OCI-LY1 (cell line): ENCODE measurements at regions not wholly inside any gene's neighbourhood (a gene's known extent, or its start where the extent isn't known, plus 50 kb on each side); places are given as distances from the start of the nearest gene placed in this dataset.

Experiments used
- H2AFZ ChIP-seq: fragments of 200-600 bp; sonication (generic), shearing (Covaris generic); 2 replicates; pipeline ENCODE4 v1.6.0; 2014; ENCODE audit warnings: antibody characterized with exemption, mild to moderate bottlenecking, low read length
- H3F3A ChIP-seq: fragments of 200-600 bp; sonication (generic), shearing (Covaris generic); 2 replicates; pipeline ENCODE4 v1.6.0; 2014; ENCODE audit warnings: mild to moderate bottlenecking, antibody characterized with exemption, low read length, moderate library complexity; ENCODE audit not compliant: insufficient read depth
- H3K27ac ChIP-seq: fragments of 200-600 bp; sonication (generic); 2 replicates; pipeline ENCODE4 v1.5.1; 2014; ENCODE audit warnings: low read length, mixed run types, mild to moderate bottlenecking, low read depth; ENCODE audit not compliant: poor library complexity, severe bottlenecking
- H3K27me3 ChIP-seq: fragments of 200-600 bp; sonication (generic); 2 replicates; pipeline ENCODE4 v1.6.0; 2014; ENCODE audit warnings: antibody characterized with exemption, mild to moderate bottlenecking, low read length, moderate library complexity; ENCODE audit not compliant: insufficient read depth
- H3K36me3 ChIP-seq: fragments of 200-600 bp; sonication (generic); 2 replicates; pipeline ENCODE4 v1.6.1; 2014; ENCODE audit warnings: mild to moderate bottlenecking, antibody characterized with exemption, low read length, moderate library complexity, mixed read lengths; ENCODE audit not compliant: insufficient read depth
- H3K4me1 ChIP-seq: fragments of 200-600 bp; sonication (generic); 2 replicates; pipeline ENCODE4 v1.5.1; 2014; ENCODE audit warnings: mild to moderate bottlenecking, low read length, moderate library complexity; ENCODE audit not compliant: insufficient read depth, severe bottlenecking
- H3K4me2 ChIP-seq: fragments of 200-600 bp; sonication (generic), shearing (Covaris generic); 2 replicates; pipeline ENCODE4 v1.6.1; 2014; ENCODE audit warnings: low read length
- H3K4me3 ChIP-seq: fragments of 200-600 bp; sonication (generic); 2 replicates; pipeline ENCODE4 v1.5.1; 2014; ENCODE audit warnings: low read length, low read depth, mild to moderate bottlenecking, mixed read lengths; ENCODE audit not compliant: poor library complexity, severe bottlenecking
- H3K79me2 ChIP-seq: fragments of 200-600 bp; shearing (Covaris generic); 2 replicates; pipeline ENCODE4 v1.6.1; 2016; ENCODE audit warnings: mixed run types, low read length, mixed read lengths; ENCODE audit not compliant: insufficient read depth
- H3K9ac ChIP-seq: fragments of 200-600 bp; sonication (generic), shearing (Covaris generic); 2 replicates; pipeline ENCODE4 v1.6.1; 2014; ENCODE audit warnings: mild to moderate bottlenecking, low read length, mixed read lengths
- H3K9me2 ChIP-seq: fragments of 200-600 bp; sonication (generic), shearing (Covaris generic); 2 replicates; pipeline ENCODE4 v1.6.1; 2014; ENCODE audit warnings: low read depth, mild to moderate bottlenecking, low read length, mixed read lengths
- H3K9me3 ChIP-seq: fragments of 200-600 bp; shearing (Covaris generic); 2 replicates; pipeline ENCODE4 v1.6.1; 2014; ENCODE audit warnings: low read length, mixed read lengths
- H4K20me1 ChIP-seq: fragments of 200-600 bp; sonication (generic), shearing (Covaris generic); 2 replicates; pipeline ENCODE4 v1.6.0; 2016; ENCODE audit warnings: mild to moderate bottlenecking, low read length; ENCODE audit not compliant: insufficient read depth
- EZH2 ChIP-seq: fragments of 200-600 bp; sonication (generic), shearing (Covaris generic); IDR thresholded peaks from 2 replicates; pipeline ENCODE4 v1.8.0; 2017; ENCODE audit warnings: borderline replicate concordance, mixed run types, mild to moderate bottlenecking, antibody characterized with exemption, low read length, moderate library complexity, mixed read lengths
- TF ChIP-seq, protein P1 (sequence below): fragments of 200-600 bp; sonication (generic), shearing (Covaris generic); IDR thresholded peaks from 2 replicates; pipeline ENCODE4 v1.5.1; 2017; ENCODE audit warnings: mild to moderate bottlenecking, antibody characterized with exemption, low read length, moderate library complexity, mixed read lengths

DNA sequence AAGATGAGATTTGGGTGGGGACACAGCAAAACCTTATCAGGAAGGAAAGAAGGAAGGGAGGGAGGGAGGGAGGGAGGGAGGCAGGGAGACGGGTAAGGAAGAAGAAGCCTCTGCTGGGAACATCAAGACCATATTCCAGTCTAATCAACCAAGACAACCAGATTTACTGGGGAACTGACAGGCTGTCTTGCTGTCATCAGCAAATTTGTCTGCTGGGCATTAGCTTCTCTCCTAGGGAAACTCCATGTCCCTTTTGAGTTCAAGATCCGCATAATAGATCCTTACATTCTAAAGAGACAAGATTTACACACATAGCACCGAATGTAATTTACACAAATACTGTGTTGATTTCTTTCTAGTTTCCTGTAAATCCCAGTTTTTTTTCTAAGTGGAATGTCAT, 1618.9 kb upstream of the ZEB2 start:
- H3K9me3 ChIP-seq, result no peaks in the 10 kb centered on the region
- H3K9ac ChIP-seq, result no peak overlapping the region
- H3K4me3 ChIP-seq, result no peak overlapping the region
- TF ChIP-seq EZH2, result no peak
- TF ChIP-seq, protein P1, sequence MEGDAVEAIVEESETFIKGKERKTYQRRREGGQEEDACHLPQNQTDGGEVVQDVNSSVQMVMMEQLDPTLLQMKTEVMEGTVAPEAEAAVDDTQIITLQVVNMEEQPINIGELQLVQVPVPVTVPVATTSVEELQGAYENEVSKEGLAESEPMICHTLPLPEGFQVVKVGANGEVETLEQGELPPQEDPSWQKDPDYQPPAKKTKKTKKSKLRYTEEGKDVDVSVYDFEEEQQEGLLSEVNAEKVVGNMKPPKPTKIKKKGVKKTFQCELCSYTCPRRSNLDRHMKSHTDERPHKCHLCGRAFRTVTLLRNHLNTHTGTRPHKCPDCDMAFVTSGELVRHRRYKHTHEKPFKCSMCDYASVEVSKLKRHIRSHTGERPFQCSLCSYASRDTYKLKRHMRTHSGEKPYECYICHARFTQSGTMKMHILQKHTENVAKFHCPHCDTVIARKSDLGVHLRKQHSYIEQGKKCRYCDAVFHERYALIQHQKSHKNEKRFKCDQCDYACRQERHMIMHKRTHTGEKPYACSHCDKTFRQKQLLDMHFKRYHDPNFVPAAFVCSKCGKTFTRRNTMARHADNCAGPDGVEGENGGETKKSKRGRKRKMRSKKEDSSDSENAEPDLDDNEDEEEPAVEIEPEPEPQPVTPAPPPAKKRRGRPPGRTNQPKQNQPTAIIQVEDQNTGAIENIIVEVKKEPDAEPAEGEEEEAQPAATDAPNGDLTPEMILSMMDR, result no peak
- no peak overlapping the region for H3K27ac ChIP-seq
- no peaks in the 10 kb centered on the region for H4K20me1 ChIP-seq
- no peaks in the 10 kb centered on the region for H3K36me3 ChIP-seq
- H3F3A ChIP-seq, result no peaks in the 10 kb centered on the region
- H3K4me1 ChIP-seq, result no peaks in the 10 kb centered on the region
- no peaks in the 10 kb centered on the region for H3K27me3 ChIP-seq
- no peaks in the 10 kb centered on the region for H3K9me2 ChIP-seq
- H3K79me2 ChIP-seq, result no peaks in the 10 kb centered on the region
- H2AFZ ChIP-seq, result no peak overlapping the region
- H3K4me2 ChIP-seq, result no peak overlapping the region

DNA sequence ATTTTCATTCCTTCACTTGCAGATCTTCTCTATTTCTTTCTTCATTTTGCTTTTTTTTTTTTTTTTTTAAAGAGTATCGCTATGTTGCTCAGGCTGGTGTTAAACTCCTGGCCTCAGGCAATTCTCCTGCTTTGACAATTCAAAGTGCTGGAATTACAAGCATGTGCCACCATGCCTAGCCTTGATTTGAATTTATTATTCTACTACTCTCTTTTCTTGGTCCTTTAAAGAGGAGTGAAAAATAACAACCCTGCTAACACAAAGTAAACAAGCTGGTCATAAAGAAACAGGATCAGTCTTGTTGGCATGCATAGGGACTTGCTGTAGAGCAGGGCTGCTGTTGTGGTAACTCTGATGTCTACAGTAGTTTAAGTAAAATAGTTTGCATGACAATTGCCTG, 1615.3 kb upstream of the ZEB2 start:
- H3K4me1 ChIP-seq, result no peaks in the 10 kb centered on the region
- H3K4me3 ChIP-seq, result no peak overlapping the region
- H3K9me3 ChIP-seq, result no peaks in the 10 kb centered on the region
- TF ChIP-seq, protein P1, result no peak
- no peak for TF ChIP-seq EZH2
- no peak overlapping the region for H3K4me2 ChIP-seq
- no peaks in the 10 kb centered on the region for H3K36me3 ChIP-seq
- H4K20me1 ChIP-seq, result no peaks in the 10 kb centered on the region
- no peak overlapping the region for H3K27ac ChIP-seq
- H3K9ac ChIP-seq, result no peak overlapping the region
- no peak overlapping the region for H2AFZ ChIP-seq
- H3K27me3 ChIP-seq, result no peaks in the 10 kb centered on the region
- no peaks in the 10 kb centered on the region for H3F3A ChIP-seq
- no peaks in the 10 kb centered on the region for H3K79me2 ChIP-seq
- H3K9me2 ChIP-seq, result no peaks in the 10 kb centered on the region

DNA sequence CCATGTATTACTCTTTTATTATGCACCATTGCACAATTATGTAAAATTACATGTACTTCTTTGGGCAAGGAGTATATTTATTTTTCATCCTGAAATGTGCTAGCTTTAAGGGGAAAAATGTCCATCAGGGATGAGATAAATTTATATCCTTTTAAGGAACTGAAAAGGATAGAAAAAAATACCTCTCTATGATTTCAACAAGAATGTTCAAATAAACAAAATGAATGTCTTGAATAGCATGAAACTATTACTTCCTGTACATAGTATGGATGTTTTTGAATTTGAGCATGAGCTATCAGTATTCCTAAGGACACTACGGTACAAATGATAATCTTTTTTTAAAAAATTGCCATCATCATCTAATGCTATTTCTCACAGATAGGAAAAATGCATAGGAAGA, 1611.9 kb upstream of the ZEB2 start:
- Histone ChIP-seq H2AFZ (no peak overlapping the region), H3K9me3 (no peaks in the 10 kb centered on the region), H3K4me3 (no peak overlapping the region), H3K4me2 (no peak overlapping the region), H4K20me1 (no peaks in the 10 kb centered on the region), H3K36me3 (no peaks in the 10 kb centered on the region), H3F3A (no peaks in the 10 kb centered on the region), H3K27me3 (no peaks in the 10 kb centered on the region), H3K79me2 (no peaks in the 10 kb centered on the region), H3K4me1 (no peaks in the 10 kb centered on the region), H3K27ac (no peak overlapping the region), H3K9me2 (no peaks in the 10 kb centered on the region), H3K9ac (no peak overlapping the region)
- TF ChIP-seq, protein P1, result no peak
- no peak for TF ChIP-seq EZH2
